SIG-M5 treated with dmso at 0.1 percent for 504 hours (cell line): ENCODE measurements at regions not wholly inside any gene's neighbourhood (a gene's known extent, or its start where the extent isn't known, plus 50 kb on each side); places are given as distances from the start of the nearest gene placed in this dataset.

ENCODE experiments used
- DNase-seq: peaks from one replicate; lab custom pipeline; 2025; ENCODE audit not compliant: unreplicated experiment; lab: John Stamatoyannopoulos, UW

DNA sequence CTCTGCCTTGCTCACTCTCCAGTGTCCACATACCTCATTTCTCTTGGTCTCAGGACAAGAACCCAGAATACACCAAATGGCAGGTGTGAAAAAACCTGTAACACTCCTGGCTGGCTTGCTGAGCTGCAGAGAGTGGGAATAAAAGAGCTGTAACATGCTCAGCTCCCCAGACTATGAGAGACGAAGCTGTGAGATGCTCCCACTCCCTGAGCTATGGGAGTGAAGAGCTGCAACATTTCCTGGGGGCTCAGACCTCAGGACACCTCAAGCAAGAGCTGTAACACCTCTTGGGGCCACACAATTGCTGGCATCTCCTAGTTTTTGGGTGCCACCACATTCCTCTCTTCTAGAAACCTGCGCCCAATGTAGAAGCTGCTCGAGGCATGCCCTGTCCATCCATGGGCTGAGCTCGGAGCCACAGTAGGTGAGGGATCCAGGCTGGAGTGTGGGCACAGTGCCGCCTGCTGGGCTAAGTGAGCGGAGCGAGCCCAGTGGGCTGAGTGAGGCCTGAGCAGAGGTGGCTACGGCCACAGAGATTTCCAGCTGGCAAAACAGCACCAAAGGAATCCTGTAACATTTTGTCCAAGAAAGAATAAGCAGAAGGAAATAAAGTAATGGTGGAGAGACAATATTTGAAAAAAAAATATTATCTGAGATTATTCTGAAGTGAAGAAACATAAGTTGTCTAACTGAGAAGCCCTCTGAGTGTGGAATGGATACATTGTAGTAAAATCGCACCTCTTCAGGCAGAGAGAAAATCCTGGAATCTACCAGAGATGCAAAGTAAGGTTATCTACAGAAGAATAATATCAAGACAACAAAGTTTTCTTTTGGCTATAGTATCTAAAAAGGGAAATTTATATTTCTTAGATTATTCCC lies 186.2 kb upstream of the PCDH9 start:
- no peak for DNase-seq

DNA sequence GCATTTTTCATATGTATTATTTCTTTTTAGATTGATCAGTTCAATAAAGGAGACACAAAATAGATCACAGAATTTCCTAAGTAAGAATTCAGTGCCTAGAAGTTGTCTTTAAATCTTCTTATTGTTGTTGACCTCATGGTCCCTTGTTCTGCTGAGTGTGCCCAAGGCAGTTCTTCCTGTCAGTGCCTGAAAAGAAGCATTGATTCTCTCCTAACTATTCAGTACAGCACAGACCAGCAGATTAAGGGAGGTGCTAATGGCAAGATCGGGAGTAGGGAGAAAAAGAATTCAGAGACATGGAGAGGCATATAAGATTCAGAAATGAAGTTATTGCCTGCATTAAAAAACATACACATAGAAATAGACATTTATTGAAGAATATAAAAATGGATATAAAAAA lies 180.5 kb upstream of the PCDH9 start:
- DNase-seq = no peak

DNA sequence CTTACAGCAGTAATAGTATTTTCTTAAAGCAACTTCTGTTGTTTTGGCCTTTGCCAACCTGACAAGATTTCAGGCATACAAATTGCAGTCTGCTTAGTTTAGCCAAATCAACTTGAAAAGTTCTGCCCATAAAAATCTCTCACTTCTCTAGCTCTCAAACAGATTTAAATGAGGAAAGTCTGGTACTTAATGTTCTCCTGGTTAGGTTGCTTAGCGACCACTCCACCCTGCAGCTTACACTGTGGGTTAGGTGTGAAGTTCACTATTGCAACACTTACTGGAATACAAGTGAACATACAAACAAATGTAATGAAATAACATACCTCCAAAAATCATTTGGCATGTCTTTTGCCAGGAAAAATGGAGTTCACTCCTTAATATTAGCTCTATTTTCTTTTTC lies 178.7 kb upstream of the PCDH9 start:
- DNase-seq = no peak

DNA sequence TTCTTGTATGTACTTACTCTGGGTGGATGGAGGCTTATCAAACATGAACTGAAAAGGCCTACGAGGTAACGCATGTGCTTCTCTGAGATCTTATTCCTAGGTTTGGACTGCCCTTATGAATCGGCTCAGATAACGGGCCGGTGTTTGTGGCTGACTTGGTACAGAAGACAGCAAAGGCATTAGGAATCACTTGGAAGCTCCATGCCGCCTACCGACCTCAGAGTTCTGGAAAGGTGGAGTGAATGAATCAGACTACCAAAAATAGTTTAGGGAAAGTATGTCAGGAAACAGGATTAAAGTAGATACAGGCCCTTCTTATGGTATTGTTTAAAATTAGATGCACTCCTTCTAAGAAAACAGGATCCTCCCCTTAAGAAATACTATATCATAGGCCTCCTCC lies 172.4 kb upstream of the PCDH9 start:
- no peak for DNase-seq

DNA sequence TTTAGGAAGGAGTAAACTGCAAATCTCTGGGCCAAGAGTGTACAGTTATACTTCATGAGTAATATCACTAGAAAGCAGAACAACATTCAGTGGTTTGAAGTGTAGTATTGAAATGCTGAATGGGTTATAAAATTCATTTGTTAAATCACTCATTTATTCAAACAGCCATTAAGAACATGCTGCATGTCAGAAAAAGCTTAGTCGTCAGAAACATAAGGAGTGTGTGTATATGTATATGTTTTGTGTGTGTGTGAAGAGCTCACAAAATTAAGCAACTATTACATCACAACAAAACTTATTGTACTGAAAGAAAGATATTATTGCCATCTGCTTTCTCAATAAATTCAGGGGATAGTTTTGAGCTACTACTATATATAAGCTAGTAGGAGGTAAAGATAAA lies 165.4 kb upstream of the PCDH9 start:
- no peak for DNase-seq

DNA sequence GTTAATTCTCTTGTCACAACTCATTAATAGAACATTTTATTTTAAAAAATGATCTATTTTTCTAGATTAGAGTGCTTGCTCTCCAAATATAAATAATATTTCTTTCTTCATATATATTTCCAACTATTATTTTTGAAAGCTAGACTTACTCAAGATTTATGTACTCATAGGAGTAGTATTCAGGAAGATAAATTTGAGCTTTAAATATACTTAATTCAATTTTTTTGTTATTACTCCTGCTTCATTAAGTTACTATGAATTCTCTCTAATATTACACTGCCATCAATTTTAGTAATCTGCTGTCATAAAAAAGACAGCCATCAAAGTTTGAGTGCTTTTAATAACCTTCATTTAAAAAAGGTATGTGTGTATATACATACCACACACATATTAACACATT lies 161.9 kb upstream of the PCDH9 start:
- DNase-seq = no peak

DNA sequence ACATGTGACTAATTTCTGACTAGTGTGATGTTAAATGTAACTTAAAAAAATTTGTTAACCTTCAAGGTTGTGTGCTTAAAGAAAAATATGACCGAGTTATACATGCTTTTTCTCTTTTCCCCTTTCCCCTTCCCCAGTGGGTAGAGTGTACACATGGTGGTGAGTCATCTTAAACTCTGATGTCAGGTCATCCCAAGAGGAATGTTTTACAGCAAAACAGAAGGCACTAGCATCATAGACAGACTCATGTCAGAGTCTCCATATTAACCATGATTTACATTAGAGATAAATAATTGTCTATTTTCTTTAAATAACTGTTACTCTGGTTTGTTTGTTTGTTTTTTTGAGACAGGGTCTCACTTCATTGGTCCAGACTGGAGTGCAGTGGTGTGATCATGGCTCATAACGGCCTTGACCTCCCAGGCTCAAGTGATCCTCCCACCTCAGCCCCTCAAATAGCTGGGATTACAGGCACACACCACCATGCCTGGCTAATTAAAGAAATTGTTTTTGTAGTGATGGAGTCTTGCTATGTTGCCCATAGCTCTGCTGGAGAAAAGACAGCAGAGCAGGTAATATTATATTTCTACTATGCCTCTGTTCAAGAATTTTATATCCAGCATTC lies 160.4 kb upstream of the PCDH9 start:
- no peak for DNase-seq

DNA sequence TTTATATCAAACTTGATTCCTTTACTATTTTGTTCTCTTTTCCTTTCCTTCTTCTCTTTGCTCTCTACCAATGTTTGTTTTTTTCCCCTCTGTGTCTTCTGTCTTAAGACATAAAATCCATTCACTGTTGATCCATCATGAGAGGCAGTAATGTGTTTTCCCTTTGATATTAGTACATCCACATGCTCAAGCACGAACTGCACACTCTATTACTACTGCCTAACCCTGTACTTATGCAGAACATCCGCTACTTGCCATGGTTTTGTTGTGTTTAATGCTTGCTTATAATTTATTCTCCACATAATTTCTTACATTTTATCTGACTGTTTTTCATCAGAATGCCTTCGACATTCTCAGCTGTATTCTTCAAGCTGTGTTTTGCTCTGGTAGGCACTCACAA lies 159.0 kb upstream of the PCDH9 start:
- DNase-seq = no peak

DNA sequence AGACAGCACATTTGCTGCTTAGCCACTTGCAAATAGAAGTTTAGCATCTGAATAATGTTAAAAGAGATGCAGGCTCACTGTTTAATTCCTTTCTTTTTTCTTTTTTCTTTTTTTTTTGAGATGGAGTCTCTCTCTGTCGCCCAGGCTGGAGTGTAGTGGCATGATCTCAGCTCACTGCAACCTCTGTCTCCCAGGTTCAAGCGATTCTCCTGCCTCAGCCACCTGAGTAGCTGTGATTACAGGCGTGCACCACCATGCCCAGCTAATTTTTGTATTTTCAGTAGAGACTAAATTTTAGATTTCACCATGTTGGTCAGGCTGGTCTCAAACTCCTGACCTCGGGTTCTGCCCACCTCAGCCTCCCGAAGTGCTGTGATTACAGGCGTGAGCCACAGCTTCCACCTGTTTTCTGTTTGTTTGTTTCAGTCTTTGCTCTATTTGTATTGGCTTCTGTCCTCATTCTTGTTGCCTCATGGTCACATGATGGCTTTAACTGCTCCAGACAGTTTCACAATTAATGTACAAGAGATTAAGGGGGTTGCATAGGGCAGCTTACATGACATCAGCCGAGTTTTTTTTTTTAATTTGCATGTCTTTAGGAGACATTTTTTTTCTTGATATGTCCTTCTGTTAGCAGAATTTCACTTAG lies 153.1 kb upstream of the PCDH9 start:
- DNase-seq = peak; percentile 1

DNA sequence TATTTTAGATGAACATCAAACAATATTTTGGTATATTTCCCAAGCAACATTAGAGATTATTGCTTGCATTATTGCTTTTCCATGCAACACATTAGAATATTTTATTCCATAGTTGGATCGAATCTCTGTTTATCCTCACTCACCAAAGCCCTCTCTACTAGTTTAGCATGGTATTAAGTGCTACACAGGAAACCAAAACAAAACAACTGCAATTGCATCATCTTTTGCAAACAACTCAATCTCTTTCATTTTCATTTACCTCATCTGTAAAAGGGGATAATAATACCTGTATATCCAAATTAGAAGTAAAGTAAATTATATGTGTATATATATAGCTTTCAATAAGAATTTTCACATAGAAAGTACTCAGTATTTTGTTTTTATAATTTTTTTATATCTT lies 147.8 kb upstream of the PCDH9 start:
- no peak for DNase-seq

DNA sequence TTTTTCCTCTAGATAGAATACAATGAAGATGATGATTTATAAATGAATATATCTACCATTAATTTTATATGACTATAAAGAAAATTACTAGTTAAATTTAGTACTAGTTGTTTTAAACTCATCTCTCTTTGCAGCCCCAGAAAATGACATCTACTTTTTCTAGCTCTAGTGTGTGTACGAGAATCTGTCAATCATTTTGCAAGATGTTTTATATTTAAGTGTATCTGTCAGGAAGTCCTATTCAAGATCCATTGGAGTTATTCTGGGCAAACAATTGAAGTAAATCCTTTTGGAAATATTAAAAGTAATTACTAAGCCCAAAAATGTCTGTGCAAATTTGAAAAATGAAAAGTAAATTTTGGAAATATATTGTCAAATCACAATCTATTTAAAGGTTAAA lies 144.3 kb upstream of the PCDH9 start:
- DNase-seq = no peak

DNA sequence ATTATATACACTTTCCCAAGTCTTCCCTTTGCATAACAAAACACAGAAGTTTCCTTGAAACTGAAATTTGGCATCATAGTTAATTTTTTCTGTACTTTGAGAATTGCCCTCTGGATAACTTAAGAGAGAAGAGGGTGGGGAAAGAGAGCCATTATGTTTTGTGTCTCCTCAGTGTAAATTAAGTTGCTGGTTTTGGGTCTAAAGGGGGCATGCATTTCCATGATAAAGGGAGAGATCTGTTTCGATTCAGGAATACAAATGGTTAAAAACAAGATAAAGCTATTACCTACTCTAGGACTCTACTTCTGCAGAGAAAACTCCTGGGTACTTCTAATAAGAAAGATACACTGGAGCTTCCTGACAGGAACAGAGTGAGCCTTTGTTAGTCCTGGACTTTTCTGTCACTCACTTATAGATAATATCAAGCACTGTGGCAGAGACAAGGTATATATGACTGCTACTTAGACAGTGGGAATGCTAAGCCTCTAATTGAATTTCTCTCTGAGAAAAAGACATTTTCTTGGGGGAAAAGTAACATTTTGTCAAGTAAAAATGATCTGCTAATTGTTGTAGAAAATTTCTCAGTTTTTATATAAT lies 142.8 kb upstream of the PCDH9 start:
- no peak for DNase-seq

DNA sequence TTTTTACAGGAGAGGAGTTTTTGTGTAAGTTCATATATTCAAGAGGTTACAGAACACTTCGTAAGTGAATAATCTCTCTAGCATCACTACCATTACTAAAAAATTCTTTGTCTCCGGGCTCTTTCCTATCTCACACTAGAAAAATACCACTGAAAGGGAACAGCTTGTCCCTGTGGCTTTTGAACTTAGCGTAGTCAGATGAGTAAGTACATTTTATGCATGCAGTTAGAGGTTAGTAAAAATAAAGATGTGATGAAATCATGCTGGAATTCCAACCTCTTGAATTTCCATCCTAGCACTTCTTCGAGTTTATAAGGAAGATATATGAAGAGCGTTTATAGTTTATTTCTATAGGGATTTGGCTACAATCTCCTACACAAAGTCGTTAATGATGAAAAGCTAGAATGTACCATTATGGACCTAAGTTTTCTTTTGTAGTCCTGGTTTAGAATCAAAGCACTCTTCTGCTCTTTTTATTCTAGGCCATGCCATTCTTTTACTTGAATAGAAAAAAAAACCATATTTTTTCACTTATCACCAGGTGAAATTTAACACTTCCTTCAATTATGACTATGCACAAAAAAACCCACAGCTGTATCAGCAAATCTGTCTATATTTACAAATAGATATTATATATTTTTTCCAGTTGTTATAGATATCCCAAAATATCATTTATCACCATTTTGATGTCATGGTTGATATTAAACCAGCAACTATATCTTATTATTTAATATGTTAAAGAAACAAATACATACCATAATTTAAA lies 139.9 kb upstream of the PCDH9 start:
- DNase-seq = no peak

DNA sequence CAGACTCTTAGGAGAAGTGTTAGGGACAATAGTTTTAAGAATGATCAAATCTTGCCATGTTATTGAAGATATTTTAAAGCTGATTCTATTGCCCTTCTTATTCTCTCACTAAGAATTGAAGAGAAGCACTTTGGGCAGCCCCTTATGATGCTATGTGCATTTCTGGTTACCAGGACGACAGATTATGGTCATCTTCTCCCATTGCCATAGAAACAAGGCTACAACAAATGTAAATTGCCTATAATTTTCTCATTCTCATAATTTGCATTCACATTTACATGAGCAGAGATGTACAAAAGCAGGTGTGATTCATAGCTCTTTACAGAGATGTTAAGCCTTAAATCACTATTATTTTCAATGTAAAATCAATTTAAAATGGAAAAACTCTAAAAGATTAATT lies 137.3 kb upstream of the PCDH9 start:
- DNase-seq = no peak

DNA sequence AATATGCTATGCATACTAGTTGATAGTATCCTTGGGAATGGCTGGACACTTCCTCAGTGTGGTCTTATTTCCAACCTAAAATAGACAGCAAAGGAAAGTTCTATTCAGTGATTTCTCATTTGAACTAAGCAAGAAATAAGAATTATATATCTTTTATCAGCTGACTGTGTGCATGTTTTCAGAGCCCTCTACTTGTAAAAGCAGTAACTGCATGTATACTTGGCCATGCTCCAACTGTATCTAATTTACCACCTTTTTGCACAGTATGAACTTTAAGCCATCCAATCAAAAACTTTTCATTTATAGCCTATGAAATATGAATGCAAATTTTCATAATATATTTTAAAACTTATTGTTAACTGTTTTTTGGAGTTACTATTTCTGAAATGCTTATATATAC lies 136.4 kb upstream of the PCDH9 start:
- DNase-seq = no peak

DNA sequence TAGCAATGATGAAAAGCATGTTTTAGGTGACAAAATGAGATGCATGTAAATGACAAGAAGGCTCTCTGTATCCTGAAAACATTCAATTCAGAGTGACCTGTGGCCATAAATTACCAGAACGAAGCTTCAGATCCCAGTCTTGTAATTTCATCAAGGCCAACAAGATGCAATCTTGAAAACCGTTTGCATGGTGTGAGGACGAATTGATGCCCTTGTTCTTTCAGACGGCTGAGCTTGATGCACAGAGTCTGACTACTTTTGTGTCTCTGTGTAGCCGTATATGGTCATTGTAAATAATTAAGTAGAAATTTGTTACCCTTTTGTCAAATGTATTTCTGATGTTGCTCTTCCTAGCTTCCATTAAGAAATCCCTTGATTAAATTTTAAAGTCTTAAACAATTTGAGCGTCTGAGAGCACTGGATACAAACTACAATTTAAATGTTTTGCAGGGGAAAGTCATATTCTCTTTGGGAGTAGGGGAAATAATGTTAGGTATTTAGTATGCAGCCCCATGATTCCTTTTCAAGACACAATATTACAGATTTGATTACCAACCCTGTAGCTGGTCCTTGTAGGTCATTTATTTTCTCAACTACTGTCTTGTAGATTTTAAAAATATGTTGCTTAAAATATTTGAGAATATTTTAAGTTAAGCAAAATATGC lies 125.8 kb upstream of the PCDH9 start:
- no peak for DNase-seq

DNA sequence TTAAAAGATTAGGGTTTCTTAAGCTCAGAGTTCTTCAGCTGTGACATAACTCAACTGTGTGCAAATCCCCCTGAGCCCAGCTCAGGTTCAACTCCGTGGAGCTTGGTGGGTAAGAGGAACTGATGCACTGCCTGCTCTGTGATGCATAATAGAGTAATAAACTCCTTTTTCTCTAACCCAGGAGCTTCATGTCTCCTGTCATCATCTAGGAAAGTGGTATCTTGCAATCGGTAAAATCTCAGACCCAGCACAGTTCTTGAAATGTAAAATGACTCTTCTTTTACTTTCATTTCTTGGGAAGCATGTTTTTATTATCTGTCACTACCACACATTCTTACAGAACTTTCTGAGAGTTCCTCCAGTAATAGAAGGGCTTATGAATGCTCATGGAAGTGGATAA lies 123.8 kb upstream of the PCDH9 start:
- DNase-seq = no peak

DNA sequence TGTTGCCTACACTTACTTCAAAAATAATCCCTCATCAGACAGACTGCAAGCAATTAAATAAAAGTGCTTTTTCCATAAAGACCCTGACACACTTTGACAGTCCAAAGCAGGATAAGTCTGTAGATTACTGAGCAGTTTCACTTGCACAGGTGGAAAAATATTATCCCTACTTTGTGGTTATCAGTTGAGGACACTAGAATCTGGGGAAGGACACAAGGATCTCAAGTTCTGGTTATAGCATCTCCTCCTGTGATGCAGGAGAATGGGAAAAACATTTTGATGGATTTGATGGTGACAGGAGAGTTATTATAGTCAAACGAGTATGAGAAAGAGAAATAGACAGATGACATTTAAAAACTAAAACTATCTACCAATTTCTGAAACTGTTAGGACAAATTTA lies 122.9 kb upstream of the PCDH9 start:
- no peak for DNase-seq

DNA sequence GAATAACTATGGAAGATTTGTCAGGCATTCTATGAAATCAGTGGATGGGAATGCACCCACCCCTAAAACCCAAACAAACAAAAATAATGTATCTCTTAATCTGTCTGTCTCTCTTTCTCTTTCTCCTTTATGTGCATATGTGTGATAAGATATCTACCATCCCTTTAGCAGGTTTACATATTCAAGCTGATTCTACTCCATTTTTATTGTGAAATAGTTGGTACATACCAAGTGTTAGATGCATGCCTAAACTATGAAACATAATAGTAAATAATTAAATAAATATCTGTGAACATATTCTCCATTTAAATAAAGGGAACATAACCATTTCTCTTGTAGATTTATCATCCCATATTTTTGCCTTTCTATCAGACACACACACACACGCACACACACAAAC lies 121.8 kb upstream of the PCDH9 start:
- no peak for DNase-seq

DNA sequence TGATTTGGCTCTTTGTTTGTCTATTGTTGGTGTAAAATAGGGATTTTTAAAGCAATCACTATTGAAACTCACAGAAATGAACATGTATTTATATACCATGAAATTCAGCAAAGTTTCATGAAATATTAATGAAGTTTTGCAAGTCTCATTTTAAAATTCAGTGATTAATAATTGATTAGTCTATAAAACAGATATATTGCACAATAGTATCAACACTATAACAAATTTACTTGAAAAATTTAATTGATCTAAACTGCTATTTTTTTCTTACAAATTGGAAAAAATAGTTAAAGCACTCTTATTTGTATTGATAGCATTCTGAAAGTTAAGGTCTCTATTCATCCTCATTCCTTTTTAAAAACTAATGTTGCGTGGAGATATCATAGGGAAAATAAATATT lies 121.0 kb upstream of the PCDH9 start:
- DNase-seq = no peak

DNA sequence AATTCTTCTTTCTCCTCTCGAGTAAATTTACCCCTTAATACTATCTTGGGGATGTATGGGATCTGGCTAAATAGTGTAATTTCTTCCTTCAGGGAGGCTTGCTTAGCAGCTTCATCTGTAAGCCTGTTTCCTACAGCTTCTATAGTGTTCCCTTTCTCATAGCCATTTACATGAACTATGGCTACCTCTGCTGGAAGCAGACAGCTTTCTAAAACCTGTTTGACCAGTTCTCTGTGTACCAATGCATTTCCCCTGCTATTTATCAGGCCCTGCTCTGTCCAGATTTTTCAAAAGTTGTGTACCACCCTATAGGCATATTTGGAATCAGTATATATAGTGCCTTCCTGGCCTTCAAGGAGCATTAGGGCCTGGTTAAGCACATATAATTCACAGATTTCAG lies 113.6 kb upstream of the PCDH9 start:
- no peak for DNase-seq
